Mesodermal cell (in vitro differentiated cells): ENCODE measurements at regions not wholly inside any gene's neighbourhood (a gene's known extent, or its start where the extent isn't known, plus 50 kb on each side); places are given as distances from the start of the nearest gene placed in this dataset.

Source experiments
- H3K27ac ChIP-seq: 2 replicates; pipeline ENCODE4 v1.7.0; 2013; ENCODE audit warnings: mild to moderate bottlenecking, low read depth, low read length, moderate library complexity; ENCODE audit not compliant: severe bottlenecking
- H3K36me3 ChIP-seq: 2 replicates; pipeline ENCODE4 v1.7.1; 2013; ENCODE audit warnings: mild to moderate bottlenecking, low read length, moderate library complexity; ENCODE audit not compliant: control insufficient read depth, insufficient read depth
- H3K4me1 ChIP-seq: one replicate; pipeline ENCODE4 v1.7.1; 2013; ENCODE audit warnings: mild to moderate bottlenecking, low read length; ENCODE audit not compliant: insufficient read depth, control insufficient read depth, poor library complexity, severe bottlenecking
- H3K4me3 ChIP-seq: 2 replicates; pipeline ENCODE4 v1.7.0; 2013; ENCODE audit warnings: low read length, control low read depth, mild to moderate bottlenecking; ENCODE audit not compliant: insufficient read depth, poor library complexity, severe bottlenecking; ENCODE audit errors: extremely low read depth
- H3K9me3 ChIP-seq: 2 replicates; pipeline ENCODE4 v1.7.1; 2013; ENCODE audit warnings: mild to moderate bottlenecking, low read length, moderate library complexity; ENCODE audit not compliant: control insufficient read depth
- WGBS, 2 experiments: methylation state at CpG; one replicate each; pipeline ENCODE4 v1.1.5; 2013; ENCODE audit warnings: missing lambda C conversion rate in 2 of 2; ENCODE audit not compliant: insufficient coverage in 2 of 2; 5-methylcytosine and 5-hydroxymethylcytosine counted together

GRCh38 chr2:105546628-105546974, 147.8 kb upstream of the FHL2 start:
- peaks cover 7% of the 10 kb centered on the region for H3K4me1 ChIP-seq
- H3K27ac ChIP-seq: no peak overlapping the region
- H3K4me3 ChIP-seq: no peak overlapping the region
- WGBS, 2 experiments: 80 to 97% methylated on average over 2 to 3 of the region's 6 CpGs
- no peaks in the 10 kb centered on the region for H3K9me3 ChIP-seq
- H3K36me3 ChIP-seq: no peaks in the 10 kb centered on the region

GRCh38 chr2:105545730-105546627, 147.1 kb upstream of the FHL2 start:
- Histone ChIP-seq H3K27ac (no peak overlapping the region), H3K9me3 (no peaks in the 10 kb centered on the region), H3K4me3 (no peak overlapping the region), H3K36me3 (no peaks in the 10 kb centered on the region), H3K4me1 (peaks cover 7% of the 10 kb centered on the region)
- 44 to 48% methylated on average over 6 to 10 of the region's 11 CpGs for WGBS, 2 experiments

- peaks cover 17% of the 10 kb centered on the region for H3K4me1 ChIP-seq
- no peaks in the 10 kb centered on the region for H3K36me3 ChIP-seq
- H3K27ac ChIP-seq: no peak overlapping the region
- H3K4me3 ChIP-seq: no peak overlapping the region
- WGBS, 2 experiments: 82 to 84% methylated on average over 8 to 11 of the region's 12 CpGs
- H3K9me3 ChIP-seq: no peaks in the 10 kb centered on the region
Observed at GRCh38 chr2:105544591-105545377, 145.9 kb upstream of the FHL2 start.

GRCh38 chr2:105541189-105542050, 142.6 kb upstream of the FHL2 start:
- H3K9me3 ChIP-seq: no peaks in the 10 kb centered on the region
- WGBS, 2 experiments: 90 to 91% methylated on average over 9 to 11 of the region's 13 CpGs
- H3K4me1 ChIP-seq: peaks cover 24% of the 10 kb centered on the region
- no peak overlapping the region for H3K4me3 ChIP-seq
- no peaks in the 10 kb centered on the region for H3K36me3 ChIP-seq
- H3K27ac ChIP-seq: no peak overlapping the region

GRCh38 chr2:105540642-105541041, 141.8 kb upstream of the FHL2 start:
- H3K27ac ChIP-seq: no peak overlapping the region
- H3K9me3 ChIP-seq: no peaks in the 10 kb centered on the region
- H3K36me3 ChIP-seq: no peaks in the 10 kb centered on the region
- 57% methylated on average over 1 of the region's 2 CpGs; no CpG with 5 or more reads in 1 of the 2 experiments for WGBS, 2 experiments
- H3K4me3 ChIP-seq: no peak overlapping the region
- H3K4me1 ChIP-seq: peaks cover 24% of the 10 kb centered on the region

- Histone ChIP-seq H3K36me3 (no peaks in the 10 kb centered on the region), H3K27ac (no peak overlapping the region), H3K4me1 (peaks cover 24% of the 10 kb centered on the region), H3K9me3 (no peaks in the 10 kb centered on the region), H3K4me3 (no peak overlapping the region)
- WGBS, 2 experiments: 50 to 75% methylated on average over 2 to 4 of the region's 6 CpGs
Observed at GRCh38 chr2:105539331-105539730, 140.5 kb upstream of the FHL2 start.

GRCh38 chr2:105538840-105539239, 140.0 kb upstream of the FHL2 start:
- WGBS, 2 experiments: 92% methylated on average over 4 to 5 of the region's 5 CpGs
- Histone ChIP-seq H3K36me3 (no peaks in the 10 kb centered on the region), H3K27ac (no peak overlapping the region)

GRCh38 chr2:105537920-105538319, 139.1 kb upstream of the FHL2 start:
- no peak overlapping the region for H3K27ac ChIP-seq
- peaks cover 24% of the 10 kb centered on the region for H3K4me1 ChIP-seq
- H3K9me3 ChIP-seq: no peaks in the 10 kb centered on the region
- H3K36me3 ChIP-seq: no peaks in the 10 kb centered on the region
- WGBS, 2 experiments: 92 to 94% methylated on average over 1 to 2 of the region's 4 CpGs
- H3K4me3 ChIP-seq: no peak overlapping the region

More at GRCh38 chr2:105538840-105539239, 140.0 kb upstream of the FHL2 start:
- H3K9me3 ChIP-seq: no peaks in the 10 kb centered on the region
- H3K4me3 ChIP-seq: no peak overlapping the region
- H3K4me1 ChIP-seq: peaks cover 24% of the 10 kb centered on the region

- H3K27ac ChIP-seq: no peak overlapping the region
- H3K36me3 ChIP-seq: no peaks in the 10 kb centered on the region
- WGBS, 2 experiments: 90 to 92% methylated on average over 5 to 6 of the region's 7 CpGs
- H3K9me3 ChIP-seq: no peaks in the 10 kb centered on the region
- no peak overlapping the region for H3K4me3 ChIP-seq
- H3K4me1 ChIP-seq: peaks cover 24% of the 10 kb centered on the region
Observed at GRCh38 chr2:105537466-105537865, 138.6 kb upstream of the FHL2 start.

GRCh38 chr2:105536175-105536574, 137.3 kb upstream of the FHL2 start:
- Histone ChIP-seq H3K27ac (no peak overlapping the region), H3K4me3 (no peak overlapping the region), H3K4me1 (peaks cover 17% of the 10 kb centered on the region), H3K9me3 (no peaks in the 10 kb centered on the region), H3K36me3 (no peaks in the 10 kb centered on the region)
- WGBS, 2 experiments: 82 to 88% methylated on average over 3 of the region's 3 CpGs
